DND-41 (cell line): ENCODE measurements at regions not wholly inside any gene's neighbourhood (a gene's known extent, or its start where the extent isn't known, plus 50 kb on each side); places are given as distances from the start of the nearest gene placed in this dataset.

ENCODE experiments used
- ATAC-seq: fragments of 200-7000 bp; cut with Tn5 transposase; 3 replicates; pipeline ENCODE4 v1.9.1; 2021; ENCODE audit warnings: low read depth; ENCODE audit not compliant: insufficient read depth
- DNase-seq: peaks from one replicate; pipeline ENCODE4 v3.0.0-alpha.2; 2020
- H2AFZ ChIP-seq: 2 replicates; pipeline ENCODE4 v1.6.0; 2012; ENCODE audit warnings: low read depth, low read length
- H3K27ac ChIP-seq: 2 replicates; pipeline ENCODE4 v1.5.1; 2012; ENCODE audit warnings: low read length, inconsistent platforms
- H3K27me3 ChIP-seq: fragments of 200-600 bp; sonication (generic); 2 replicates; pipeline ENCODE4 v1.6.0; 2012; ENCODE audit warnings: low read length, mild to moderate bottlenecking, inconsistent platforms; ENCODE audit not compliant: insufficient read depth, poor library complexity
- H3K36me3 ChIP-seq: 2 replicates; pipeline ENCODE4 v1.5.1; 2012; ENCODE audit warnings: low read length, inconsistent platforms; ENCODE audit not compliant: insufficient read depth
- H3K4me1 ChIP-seq: 2 replicates; pipeline ENCODE4 v1.5.1; 2012; ENCODE audit warnings: mild to moderate bottlenecking, low read length; ENCODE audit not compliant: insufficient read depth
- H3K4me2 ChIP-seq: 2 replicates; pipeline ENCODE4 v1.6.0; 2012; ENCODE audit warnings: mild to moderate bottlenecking, moderate library complexity, low read length, inconsistent platforms; ENCODE audit not compliant: insufficient read depth
- H3K4me3 ChIP-seq, 2 experiments: fragments of 200-600 bp in 1 of 2; shearing (Covaris generic) in 1 of 2; 2 replicates each; pipeline ENCODE4 v1.5.1; 2012 to 2016; ENCODE audit warnings: inconsistent platforms in 2 of 2, low read length in 2 of 2, mild to moderate bottlenecking in 2 of 2, low read depth in 1 of 2, moderate library complexity in 1 of 2
- H3K79me2 ChIP-seq: 2 replicates; pipeline ENCODE4 v1.6.0; 2012; ENCODE audit warnings: low read length, inconsistent platforms; ENCODE audit not compliant: insufficient read depth
- H3K9ac ChIP-seq: 2 replicates; pipeline ENCODE4 v1.6.0; 2012; ENCODE audit warnings: low read depth, mild to moderate bottlenecking, inconsistent platforms, low read length, moderate library complexity
- H3K9me3 ChIP-seq: 2 replicates; pipeline ENCODE4 v1.5.1; 2012; ENCODE audit warnings: low read length, moderate library complexity, mild to moderate bottlenecking, inconsistent platforms; ENCODE audit not compliant: insufficient read depth, severe bottlenecking
- H4K20me1 ChIP-seq: 2 replicates; pipeline ENCODE4 v1.6.0; 2012; ENCODE audit warnings: low read length; ENCODE audit not compliant: insufficient read depth
- EZH2 ChIP-seq: IDR thresholded peaks from 3 replicates; pipeline ENCODE4 v1.6.1; 2012; ENCODE audit warnings: borderline replicate concordance, low read depth, mild to moderate bottlenecking, moderate library complexity, low read length, inconsistent platforms; ENCODE audit not compliant: severe bottlenecking
- TF ChIP-seq, protein P1 (sequence below): IDR thresholded peaks from 2 replicates; pipeline ENCODE4 v1.5.1; 2012; ENCODE audit warnings: borderline replicate concordance, low read length, moderate library complexity, mild to moderate bottlenecking; ENCODE audit not compliant: poor library complexity, severe bottlenecking; ENCODE audit errors: extremely low read depth

DNA sequence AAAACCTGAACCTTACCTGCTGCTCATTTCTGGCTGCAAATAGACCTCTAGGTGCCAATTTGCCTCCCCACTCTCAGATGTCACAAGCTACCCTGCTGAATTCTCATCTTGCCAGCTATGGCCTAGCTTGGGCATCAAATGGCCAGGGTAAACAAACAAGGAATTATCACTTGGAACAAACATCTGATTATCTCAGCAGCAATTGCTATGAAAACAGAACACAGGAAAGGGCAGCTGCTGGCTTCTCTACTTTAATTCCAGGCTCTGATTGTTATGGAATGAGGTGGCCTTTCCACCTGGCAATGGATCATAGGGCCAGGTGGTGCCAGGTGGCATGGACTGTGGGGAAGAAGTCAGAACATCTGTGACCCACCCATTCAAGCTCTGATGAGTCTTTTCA is 505.1 kb downstream of the TLR4 start:
- Histone ChIP-seq H4K20me1 (no peaks in the 10 kb centered on the region), H3K79me2 (no peaks in the 10 kb centered on the region), H3K4me3 (no peak overlapping the region), H3K4me2 (no peak overlapping the region), H3K9ac (no peak overlapping the region), H3K27me3 (no peaks in the 10 kb centered on the region), H3K36me3 (no peaks in the 10 kb centered on the region), H2AFZ (no peak overlapping the region), H3K4me1 (no peaks in the 10 kb centered on the region), H3K9me3 (no peaks in the 10 kb centered on the region), H3K27ac (no peak overlapping the region)
- DNase-seq, result no peak
- ATAC-seq, result no peak
- TF ChIP-seq, protein P1, sequence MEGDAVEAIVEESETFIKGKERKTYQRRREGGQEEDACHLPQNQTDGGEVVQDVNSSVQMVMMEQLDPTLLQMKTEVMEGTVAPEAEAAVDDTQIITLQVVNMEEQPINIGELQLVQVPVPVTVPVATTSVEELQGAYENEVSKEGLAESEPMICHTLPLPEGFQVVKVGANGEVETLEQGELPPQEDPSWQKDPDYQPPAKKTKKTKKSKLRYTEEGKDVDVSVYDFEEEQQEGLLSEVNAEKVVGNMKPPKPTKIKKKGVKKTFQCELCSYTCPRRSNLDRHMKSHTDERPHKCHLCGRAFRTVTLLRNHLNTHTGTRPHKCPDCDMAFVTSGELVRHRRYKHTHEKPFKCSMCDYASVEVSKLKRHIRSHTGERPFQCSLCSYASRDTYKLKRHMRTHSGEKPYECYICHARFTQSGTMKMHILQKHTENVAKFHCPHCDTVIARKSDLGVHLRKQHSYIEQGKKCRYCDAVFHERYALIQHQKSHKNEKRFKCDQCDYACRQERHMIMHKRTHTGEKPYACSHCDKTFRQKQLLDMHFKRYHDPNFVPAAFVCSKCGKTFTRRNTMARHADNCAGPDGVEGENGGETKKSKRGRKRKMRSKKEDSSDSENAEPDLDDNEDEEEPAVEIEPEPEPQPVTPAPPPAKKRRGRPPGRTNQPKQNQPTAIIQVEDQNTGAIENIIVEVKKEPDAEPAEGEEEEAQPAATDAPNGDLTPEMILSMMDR, result no peak
- no peak for TF ChIP-seq EZH2

DNA sequence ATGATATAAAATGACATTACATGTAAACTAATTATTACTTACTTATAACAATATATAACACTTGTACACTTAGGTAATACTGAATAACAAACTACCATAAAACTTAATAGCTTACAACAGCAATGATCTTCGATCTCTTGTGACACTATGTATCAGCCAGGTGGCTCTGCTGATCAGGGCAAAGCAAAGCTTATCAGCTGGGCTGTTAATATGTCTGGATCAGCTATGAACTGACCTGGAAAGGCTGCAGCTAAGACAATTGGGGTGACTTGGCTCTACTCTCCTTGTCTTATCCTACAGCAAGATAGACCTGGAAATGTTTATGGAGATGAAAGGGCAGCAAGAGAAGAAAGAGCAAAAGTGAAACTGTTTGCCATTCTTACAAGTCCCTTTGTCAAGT is 511.3 kb downstream of the TLR4 start:
- ATAC-seq (no peak), DNase-seq (no peak)
- Histone ChIP-seq H3K4me1 (no peaks in the 10 kb centered on the region), H4K20me1 (no peaks in the 10 kb centered on the region), H3K27me3 (no peaks in the 10 kb centered on the region), H3K79me2 (no peaks in the 10 kb centered on the region), H3K4me3 (no peak overlapping the region), H3K9ac (no peak overlapping the region), H2AFZ (no peak overlapping the region), H3K27ac (no peak overlapping the region), H3K9me3 (no peaks in the 10 kb centered on the region), H3K36me3 (no peaks in the 10 kb centered on the region), H3K4me2 (no peak overlapping the region)
- TF ChIP-seq, protein P1, result no peak

DNA sequence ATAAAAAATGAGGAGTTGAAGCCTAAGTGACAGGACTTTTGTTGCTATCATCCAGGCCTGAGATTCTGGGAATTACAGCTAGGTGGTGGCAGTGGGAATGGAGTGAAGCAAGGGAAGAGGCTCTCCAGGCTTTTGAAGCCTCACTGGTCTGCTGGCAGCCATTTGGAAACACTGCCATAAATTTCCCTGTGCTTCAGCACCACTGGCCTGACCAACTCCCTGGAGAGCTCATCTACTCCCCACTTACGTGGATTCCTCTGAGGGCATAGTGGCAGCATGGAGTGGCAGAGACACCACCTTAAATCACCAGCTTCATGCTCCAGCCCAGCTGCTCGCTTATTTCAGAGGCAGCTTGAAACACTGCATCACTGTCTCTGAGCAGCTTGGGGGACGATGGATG is 518.2 kb downstream of the TLR4 start:
- DNase-seq (no peak), ATAC-seq (no peak)
- Histone ChIP-seq H3K27me3 (no peaks in the 10 kb centered on the region), H3K36me3 (no peaks in the 10 kb centered on the region), H3K4me1 (no peaks in the 10 kb centered on the region), H3K9me3 (no peaks in the 10 kb centered on the region), H3K4me2 (no peak overlapping the region), H3K27ac (no peak overlapping the region), H2AFZ (no peak overlapping the region), H4K20me1 (no peaks in the 10 kb centered on the region), H3K79me2 (no peaks in the 10 kb centered on the region), H3K4me3 (no peak overlapping the region), H3K9ac (no peak overlapping the region)
- TF ChIP-seq, protein P1, result no peak
- TF ChIP-seq EZH2, result no peak

DNA sequence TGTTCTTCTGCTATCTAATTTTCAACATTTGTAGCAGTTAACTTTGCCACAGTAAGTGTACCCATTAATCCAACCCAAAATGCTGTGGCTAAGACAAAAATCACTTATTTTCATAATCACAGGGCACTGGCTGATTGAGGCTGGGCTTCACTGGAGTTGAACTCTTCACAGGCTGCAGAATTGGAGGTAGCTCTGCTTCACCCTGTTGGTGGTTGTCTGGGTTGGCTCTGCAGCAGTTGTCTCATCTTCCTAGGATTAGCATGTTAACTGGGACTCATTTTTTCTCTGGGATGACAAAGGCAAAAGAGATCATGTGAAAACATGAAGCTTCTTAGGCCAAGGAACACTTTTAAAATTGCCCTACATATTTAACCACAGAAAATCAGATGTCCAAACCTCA is 518.9 kb downstream of the TLR4 start:
- no peak overlapping the region for H3K4me2 ChIP-seq
- H3K4me3 ChIP-seq, result no peak overlapping the region
- H3K9me3 ChIP-seq, result no peaks in the 10 kb centered on the region
- H3K36me3 ChIP-seq, result no peaks in the 10 kb centered on the region
- H3K9ac ChIP-seq, result no peak overlapping the region
- ATAC-seq (no peak), DNase-seq (no peak)
- TF ChIP-seq, protein P1, result no peak
- no peak for TF ChIP-seq EZH2
- H3K27me3 ChIP-seq, result no peaks in the 10 kb centered on the region
- no peaks in the 10 kb centered on the region for H3K4me1 ChIP-seq
- H3K27ac ChIP-seq, result no peak overlapping the region
- H4K20me1 ChIP-seq, result no peaks in the 10 kb centered on the region
- H2AFZ ChIP-seq, result no peak overlapping the region
- H3K79me2 ChIP-seq, result no peaks in the 10 kb centered on the region
